Peyer's patch (tissue), 4 donors: ENCODE measurements at regions not wholly inside any gene's neighbourhood (a gene's known extent, or its start where the extent isn't known, plus 50 kb on each side); places are given as distances from the start of the nearest gene placed in this dataset.

Experiments
- CTCF ChIP-seq, 6 experiments: fragments of 450-650 bp in 4 of 6; fragments of 200-600 bp in 2 of 6; sonication (generic) in 1 of 6; IDR thresholded peaks; one replicate each; pipeline ENCODE4 v1.5.1; 2017 to 2019; ENCODE audit warnings: antibody characterized with exemption in 6 of 6, mild to moderate bottlenecking in 3 of 6, moderate library complexity in 1 of 6
- POLR2A ChIP-seq, 2 donors: fragments of 450-650 bp; IDR thresholded peaks; one replicate each; pipeline ENCODE4 v1.5.1; 2017; ENCODE audit warnings: antibody characterized with exemption in 2 of 2, mild to moderate bottlenecking in 2 of 2, moderate library complexity in 2 of 2

DNA sequence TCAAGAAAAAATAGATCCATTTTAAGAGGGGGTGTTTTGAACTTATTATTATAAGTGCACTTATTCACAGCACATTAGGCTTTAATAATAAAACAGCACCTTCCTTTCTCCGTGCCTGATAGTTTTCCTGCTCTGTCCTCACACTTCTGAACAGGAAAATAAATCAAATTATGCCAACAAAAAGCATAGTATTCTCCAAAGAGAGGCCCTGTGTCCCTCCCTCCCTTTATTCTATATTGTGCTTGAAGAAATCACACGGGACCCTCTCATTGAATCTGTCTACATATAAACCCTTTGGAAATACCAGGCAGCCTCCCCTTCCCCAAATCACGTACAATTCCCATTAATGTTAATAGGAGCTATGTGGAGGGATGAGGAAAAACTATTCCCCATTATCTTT is 462.9 kb upstream of the NRSN1 start:
- TF ChIP-seq POLR2A (IDR thresholded peaks at IDR 0.05), result no peak
- no peak for TF ChIP-seq CTCF (IDR thresholded peaks at IDR 0.05)
